GM19351 (cell line): ENCODE measurements at regions not wholly inside any gene's neighbourhood (a gene's known extent, or its start where the extent isn't known, plus 50 kb on each side); places are given as distances from the start of the nearest gene placed in this dataset.
A peak's percentile ranks its signal among the peaks of the same experiment; 100 is the strongest.

Experiments used
- ATAC-seq: cut with Tn5 transposase; IDR thresholded peaks from one replicate; pipeline ENCODE4 v1.9.1; 2021; ENCODE audit warnings: mild to moderate bottlenecking, moderate library complexity; ENCODE audit not compliant: unreplicated experiment

- ATAC-seq: no peak
Measured at GRCh38 chr3:21357241-21357640, 393.8 kb downstream of the ZNF385D start.

DNA sequence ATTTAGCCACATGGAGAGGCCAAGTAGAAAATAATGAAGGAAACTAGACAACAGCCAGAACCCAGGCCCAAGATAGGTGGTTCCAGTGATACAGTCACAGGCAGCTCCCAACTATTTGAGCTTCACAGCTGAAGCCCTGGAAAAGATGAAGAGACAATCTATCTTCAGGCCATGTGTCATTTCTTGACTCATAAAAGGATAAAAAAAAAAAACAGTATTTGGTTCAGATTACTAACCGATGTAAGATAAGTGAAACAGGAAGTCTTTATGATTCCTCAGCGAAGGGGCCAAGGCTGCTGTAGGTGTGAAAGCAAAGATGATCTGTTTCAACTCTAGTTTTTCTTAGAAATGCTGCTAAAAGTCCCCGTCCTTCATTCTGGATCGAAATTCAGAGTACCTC lies 394.6 kb downstream of the ZNF385D start:
- ATAC-seq: no peak

- ATAC-seq: no peak
Measured at GRCh38 chr3:21345382-21345976, 405.5 kb downstream of the ZNF385D start.

DNA sequence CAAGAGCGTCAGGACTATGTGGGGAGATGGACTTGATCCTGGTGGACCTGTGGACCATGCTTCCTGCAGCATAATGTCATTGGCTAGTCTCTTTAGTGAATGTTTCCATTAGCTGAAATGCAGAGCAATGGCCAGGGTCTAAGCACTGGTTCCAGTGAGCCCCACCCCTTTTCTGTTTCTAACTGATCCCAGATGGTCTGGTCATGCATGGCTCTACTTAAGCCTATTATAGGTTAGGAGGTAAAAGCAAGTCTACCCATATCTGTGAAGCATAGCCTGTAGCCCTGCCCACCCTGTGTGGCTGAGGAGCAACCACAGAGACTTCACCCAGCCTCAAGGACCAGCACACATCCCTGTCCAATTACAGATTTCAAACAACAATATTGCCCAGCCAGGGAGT lies 419.2 kb downstream of the ZNF385D start:
- no peak for ATAC-seq

DNA sequence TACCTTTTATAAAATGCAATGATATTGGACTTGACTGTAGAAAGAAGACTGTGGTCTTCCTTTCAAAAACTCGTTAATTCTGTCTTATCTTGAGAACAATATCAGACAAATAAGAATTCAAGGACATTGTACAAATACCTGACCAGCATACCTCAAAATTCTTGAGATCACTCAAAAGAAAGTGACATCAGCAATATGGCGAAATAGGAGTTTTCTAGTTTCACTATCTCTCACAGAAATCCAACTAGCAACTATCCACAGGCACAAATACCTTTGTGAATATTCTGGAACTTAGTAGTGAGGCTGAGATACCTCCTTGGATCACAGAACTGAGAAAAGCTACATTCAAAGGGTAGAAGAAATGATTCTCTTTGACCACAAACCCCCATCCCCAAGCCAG lies 419.7 kb downstream of the ZNF385D start:
- no peak for ATAC-seq

- ATAC-seq: peak; percentile 90
Measured at GRCh38 chr3:21330293-21330692, 420.7 kb downstream of the ZNF385D start.

GRCh38 chr3:21328711-21329390 lies 422.2 kb downstream of the ZNF385D start:
- ATAC-seq: no peak

DNA sequence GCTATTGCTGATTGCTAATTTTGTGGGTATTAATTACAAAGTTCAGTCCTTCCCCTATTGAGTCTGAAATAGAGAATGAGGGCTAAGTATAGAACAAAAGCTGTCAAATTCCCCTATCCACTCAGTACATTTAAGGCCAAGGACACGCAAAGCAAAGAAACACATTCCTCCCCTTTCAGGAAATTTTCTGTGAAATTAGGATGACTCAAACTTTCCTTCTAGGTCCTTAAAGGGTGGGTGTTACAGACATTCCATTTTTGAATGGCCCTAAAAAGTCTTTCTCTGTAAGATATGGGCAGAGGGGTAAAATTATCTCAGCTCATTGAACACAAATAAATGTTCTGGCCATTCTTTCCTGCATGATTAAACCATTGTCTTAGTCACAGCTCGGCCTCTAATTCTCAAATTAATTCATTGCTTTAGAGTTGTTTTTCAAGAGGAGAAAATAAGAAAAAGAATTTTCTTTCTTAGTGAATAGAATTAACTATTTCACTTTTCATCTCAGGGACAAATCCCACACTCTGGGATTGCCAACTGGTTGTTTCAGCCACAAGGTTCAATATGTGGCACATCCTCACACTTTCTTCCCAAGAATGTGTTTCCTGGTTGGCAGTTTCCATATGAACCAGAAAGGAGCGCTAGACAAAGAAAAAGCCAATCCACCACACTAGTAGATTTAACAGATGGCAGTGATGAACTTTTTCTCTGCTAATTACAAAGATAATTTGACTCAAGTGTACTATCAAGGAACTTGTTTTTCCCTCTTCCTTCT lies 424.1 kb downstream of the ZNF385D start:
- no peak for ATAC-seq

DNA sequence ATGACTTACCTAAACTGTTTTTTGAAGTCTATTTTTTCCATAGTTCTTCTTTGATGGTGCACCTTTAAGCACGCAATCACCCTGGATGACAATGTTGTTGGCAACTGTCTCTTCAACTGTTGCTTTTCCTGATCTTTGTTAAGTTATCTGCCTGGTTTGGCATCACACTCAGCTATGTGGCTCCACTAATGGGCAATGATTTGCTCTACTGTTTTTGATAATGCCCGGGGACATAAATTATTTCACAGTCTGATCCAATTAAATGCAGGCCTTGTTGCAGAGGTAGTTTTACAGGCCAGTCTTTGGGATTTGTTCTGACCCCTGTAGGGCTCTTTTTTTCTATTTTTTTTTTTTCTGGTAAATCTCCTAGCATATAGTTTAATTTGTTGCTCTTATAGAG lies 436.3 kb downstream of the ZNF385D start:
- no peak for ATAC-seq

GRCh38 chr3:21310891-21311290 lies 440.1 kb downstream of the ZNF385D start:
- no peak for ATAC-seq

DNA sequence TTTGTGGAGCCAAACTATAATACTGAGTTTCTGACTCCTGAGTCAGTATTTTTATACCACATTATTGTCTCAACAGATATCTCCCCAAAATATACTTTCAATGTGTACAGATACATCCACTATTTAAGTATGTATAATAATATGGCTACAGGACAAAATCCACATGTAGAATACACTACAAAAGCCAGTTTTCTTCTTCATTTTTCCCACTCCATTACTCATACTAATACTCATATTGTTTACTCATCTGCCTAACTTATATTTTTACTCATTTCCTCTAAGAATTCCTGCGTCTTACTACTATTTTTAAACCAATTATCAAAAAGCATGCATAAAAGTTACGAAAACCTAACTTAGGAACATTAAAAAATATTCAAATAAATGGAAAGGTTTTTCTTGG lies 440.8 kb downstream of the ZNF385D start:
- ATAC-seq: no peak

- no peak for ATAC-seq
Measured at GRCh38 chr3:21297304-21297703, 453.7 kb downstream of the ZNF385D start.

DNA sequence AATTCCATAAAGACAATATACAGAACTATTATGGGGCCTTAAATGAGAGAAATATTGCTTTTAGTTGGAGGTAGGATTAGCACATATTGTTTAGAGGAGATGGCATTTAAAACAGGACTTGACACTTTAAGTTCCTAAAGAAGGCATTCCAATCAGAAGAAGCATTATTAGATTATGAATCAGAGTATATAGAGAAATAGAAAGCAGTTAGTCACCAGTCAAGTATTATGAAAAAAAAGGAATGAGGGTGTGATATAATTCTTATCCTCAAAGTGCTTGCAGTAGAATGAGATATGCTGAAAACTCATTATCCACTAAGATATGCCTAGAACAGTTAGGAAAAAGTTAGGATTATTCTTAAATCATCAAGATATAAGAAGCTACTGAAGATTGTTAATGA lies 456.2 kb downstream of the ZNF385D start:
- no peak for ATAC-seq

GRCh38 chr3:21292971-21293370 lies 458.0 kb downstream of the ZNF385D start:
- no peak for ATAC-seq

- no peak for ATAC-seq
Measured at GRCh38 chr3:21290557-21290956, 460.5 kb downstream of the ZNF385D start.

DNA sequence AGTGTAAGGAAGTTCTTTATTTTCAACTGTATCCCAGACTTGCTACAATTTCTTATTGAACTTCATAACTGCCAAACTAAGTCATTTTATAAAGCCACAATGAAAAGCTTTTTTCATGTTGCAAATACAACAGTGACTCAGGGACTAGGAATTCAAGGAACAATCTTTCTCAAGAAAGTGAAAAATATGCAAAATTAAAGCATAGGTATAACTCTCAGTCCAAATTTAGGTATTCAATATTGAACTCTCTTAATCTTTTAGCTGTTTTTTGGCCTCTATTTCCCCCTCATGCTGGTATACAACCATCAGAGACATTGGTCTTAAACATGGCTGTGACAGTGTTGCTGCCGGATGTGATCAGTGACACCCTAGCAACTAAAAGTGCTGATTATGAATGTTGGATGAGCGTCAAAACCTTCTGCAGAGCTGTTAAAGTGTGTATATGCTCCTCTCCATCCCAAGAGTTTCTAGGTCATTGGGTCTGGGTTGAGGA lies 476.9 kb downstream of the ZNF385D start:
- ATAC-seq: no peak

GRCh38 chr3:21273259-21274025 lies 477.6 kb downstream of the ZNF385D start:
- ATAC-seq: no peak

GRCh38 chr3:21271606-21272016 lies 479.4 kb downstream of the ZNF385D start:
- no peak for ATAC-seq

DNA sequence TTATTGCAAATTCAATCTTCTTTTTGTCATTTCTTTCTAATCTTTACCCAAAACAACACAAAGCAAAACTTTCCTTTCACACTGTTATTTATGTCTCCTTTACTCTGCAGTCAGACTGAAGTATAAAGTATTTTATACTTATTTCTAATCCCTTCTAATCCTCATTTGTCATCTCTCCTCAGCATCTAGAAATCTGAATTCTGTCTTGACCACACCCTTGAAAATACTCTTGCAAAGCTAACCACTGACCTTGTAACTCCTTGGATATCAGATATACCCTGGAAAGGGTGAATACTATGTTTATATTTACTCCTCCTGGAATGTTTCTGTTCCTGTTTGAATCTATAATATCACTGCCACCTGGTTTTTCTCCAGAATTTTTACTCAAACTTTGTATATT lies 481.1 kb downstream of the ZNF385D start:
- ATAC-seq: no peak

GRCh38 chr3:21260507-21260906 lies 490.5 kb downstream of the ZNF385D start:
- no peak for ATAC-seq

DNA sequence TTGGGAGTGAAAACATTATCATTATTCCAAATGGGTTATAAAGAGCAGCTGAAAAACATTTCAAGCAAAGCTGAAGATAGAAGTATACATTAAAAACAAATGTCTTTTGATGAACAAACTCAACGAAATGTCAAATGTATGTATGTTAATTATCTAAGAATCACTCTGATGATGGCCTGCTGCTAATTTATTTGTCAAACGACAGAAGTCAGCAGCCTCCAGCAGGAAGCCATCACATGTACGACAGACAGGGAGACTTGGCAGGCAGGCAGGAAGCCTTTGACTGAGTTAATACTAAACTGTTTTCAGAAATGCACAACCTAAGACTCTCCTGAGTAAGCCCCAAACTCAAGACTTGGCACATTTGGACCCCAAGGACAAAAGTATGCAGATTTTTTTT lies 491.1 kb downstream of the ZNF385D start:
- ATAC-seq: no peak
